Bronchial epithelial cell (primary cell): ENCODE measurements at regions not wholly inside any gene's neighbourhood (a gene's known extent, or its start where the extent isn't known, plus 50 kb on each side); places are given as distances from the start of the nearest gene placed in this dataset.

ENCODE experiments used
- DNase-seq: peaks from one replicate; pipeline ENCODE4 v3.0.0-alpha.2; 2010; ENCODE audit warnings: low read depth
- FAIRE-seq: peaks from 2 replicates; lab custom pipeline; 2011; peaks lifted over from hg19 to GRCh38; lab: Jason Lieb, UNC
- H3K27me3 ChIP-seq: 2 replicates; pipeline ENCODE4 v1.5.1; 2011; ENCODE audit warnings: low read length; ENCODE audit not compliant: control insufficient read depth, insufficient read depth
- H3K36me3 ChIP-seq: 2 replicates; pipeline ENCODE4 v1.5.1; 2011; ENCODE audit warnings: low read length; ENCODE audit not compliant: control insufficient read depth, insufficient read depth
- H3K4me3 ChIP-seq: 2 replicates; pipeline ENCODE4 v1.5.1; 2011; ENCODE audit warnings: mild to moderate bottlenecking, low read depth, low read length, control low read depth
- CTCF ChIP-seq: IDR thresholded peaks from 2 replicates; pipeline ENCODE4 v1.5.1; 2011; ENCODE audit warnings: mild to moderate bottlenecking, moderate library complexity, low read length, control low read depth, inconsistent platforms; ENCODE audit not compliant: insufficient read depth, severe bottlenecking

DNA sequence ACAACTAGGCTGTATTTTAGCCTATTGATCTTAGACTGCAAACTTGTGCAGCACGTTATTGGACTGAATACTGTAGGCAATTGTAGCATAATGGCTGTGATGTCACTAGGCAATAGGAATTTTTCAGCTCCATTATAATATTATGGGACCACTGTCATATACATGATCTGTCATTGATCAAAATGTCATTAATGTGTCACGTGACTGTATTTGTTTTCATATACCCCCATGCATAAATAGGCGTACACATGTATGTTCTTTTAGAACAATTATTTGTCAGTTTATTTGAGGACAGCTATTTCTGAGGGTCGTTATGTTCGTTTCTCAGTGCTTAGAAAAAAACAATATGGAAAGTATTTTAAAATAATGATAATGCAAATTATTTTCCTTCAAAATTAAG, 111.9 kb upstream of the CDH2 start:
- no peak overlapping the region for H3K4me3 ChIP-seq
- FAIRE-seq (no peak), DNase-seq (no peak)
- no peaks in the 10 kb centered on the region for H3K27me3 ChIP-seq
- H3K36me3 ChIP-seq, result no peaks in the 10 kb centered on the region
- TF ChIP-seq CTCF, result no peak

- FAIRE-seq (no peak), DNase-seq (no peak)
- Histone ChIP-seq H3K36me3 (no peaks in the 10 kb centered on the region), H3K4me3 (no peak overlapping the region), H3K27me3 (no peaks in the 10 kb centered on the region)
- no peak for TF ChIP-seq CTCF
Measured at GRCh38 chr18:28287146-28287545, 110.2 kb upstream of the CDH2 start.

DNA sequence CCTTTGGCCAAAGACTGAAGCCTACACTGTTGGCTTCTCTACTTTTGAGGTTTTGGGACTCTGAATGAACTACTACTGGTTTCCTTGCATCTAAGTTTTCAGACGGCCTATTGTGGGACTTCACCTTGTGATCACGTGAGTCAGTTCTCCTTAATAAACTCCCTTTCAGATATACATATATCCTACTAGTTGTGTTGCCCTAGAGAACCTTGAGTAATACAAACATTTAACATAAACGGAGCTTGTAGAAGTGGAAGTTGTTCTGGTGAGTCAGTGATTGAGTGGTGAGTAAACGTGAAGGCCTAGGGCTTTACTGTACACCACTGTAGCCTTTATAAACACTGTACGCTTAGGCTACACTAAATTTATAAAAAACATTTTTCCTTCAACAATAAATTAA, 107.2 kb upstream of the CDH2 start:
- no peak overlapping the region for H3K4me3 ChIP-seq
- no peaks in the 10 kb centered on the region for H3K36me3 ChIP-seq
- no peak for TF ChIP-seq CTCF
- no peaks in the 10 kb centered on the region for H3K27me3 ChIP-seq
- DNase-seq, result peak; percentile 94
- FAIRE-seq, result peak; percentile 32

GRCh38 chr18:28281400-28281799, 104.5 kb upstream of the CDH2 start:
- no peak for DNase-seq
- no peak for FAIRE-seq
- H3K27me3 ChIP-seq, result no peaks in the 10 kb centered on the region
- no peak for TF ChIP-seq CTCF
- H3K36me3 ChIP-seq, result no peaks in the 10 kb centered on the region
- H3K4me3 ChIP-seq, result no peak overlapping the region

GRCh38 chr18:28269750-28270149, 92.8 kb upstream of the CDH2 start:
- DNase-seq (no peak), FAIRE-seq (no peak)
- Histone ChIP-seq H3K27me3 (no peaks in the 10 kb centered on the region), H3K36me3 (no peaks in the 10 kb centered on the region), H3K4me3 (no peak overlapping the region)
- TF ChIP-seq CTCF, result no peak

GRCh38 chr18:28267878-28268625, 91.1 kb upstream of the CDH2 start:
- no peaks in the 10 kb centered on the region for H3K36me3 ChIP-seq
- no peak overlapping the region for H3K4me3 ChIP-seq
- H3K27me3 ChIP-seq, result no peaks in the 10 kb centered on the region
- no peak for FAIRE-seq
- TF ChIP-seq CTCF, result no peak
- DNase-seq, result peak; percentile 37
